A673 (cell line): ENCODE measurements at regions not wholly inside any gene's neighbourhood (a gene's known extent, or its start where the extent isn't known, plus 50 kb on each side); places are given as distances from the start of the nearest gene placed in this dataset.

Experiments used
- BruUV-seq: library from RNA; stranded (reverse); fragments of 400-500 nt; replicated peaks from 2 replicates; lab custom pipeline; 2021; lab: Mats Ljungman, UMichigan
- CTCF ChIA-PET: fragments of 300-600 bp; sonication (Branson Sonifier 250); formaldehyde crosslinking; loops from one replicate; lab custom pipeline; 2022; ENCODE audit warnings: antibody characterized with exemption; lab: Charles Lee
- POLR2A ChIA-PET: fragments of 300-600 bp; sonication (Branson Sonifier 250); formaldehyde crosslinking; loops from one replicate; lab custom pipeline; 2022; ENCODE audit warnings: antibody characterized with exemption; ENCODE audit not compliant: low non-redundant PET; lab: Charles Lee
- DNase-seq: peaks from one replicate; pipeline ENCODE4 v3.0.0-alpha.2; 2015; ENCODE audit warnings: low spot score
- H3K27ac ChIP-seq: fragments of 200-600 bp; sonication (generic); 2 replicates; pipeline ENCODE4 v1.5.1; 2016; ENCODE audit warnings: mixed run types, low read depth, mild to moderate bottlenecking, mixed read lengths, antibody characterized with exemption, low read length; ENCODE audit not compliant: poor library complexity, severe bottlenecking
- H3K27me3 ChIP-seq: fragments of 200-600 bp; sonication (generic); replicated peaks from 2 replicates; pipeline ENCODE4 v1.6.1; 2017; ENCODE audit warnings: mixed run types, low read depth, mild to moderate bottlenecking, mixed read lengths, antibody characterized with exemption, low read length; ENCODE audit not compliant: insufficient read depth, poor library complexity
- H3K36me3 ChIP-seq: fragments of 200-600 bp; sonication (generic); 2 replicates; pipeline ENCODE4 v1.6.1; 2016; ENCODE audit warnings: mixed run types, mild to moderate bottlenecking, mixed read lengths, antibody characterized with exemption, low read length; ENCODE audit not compliant: insufficient read depth, poor library complexity, severe bottlenecking
- H3K4me1 ChIP-seq: fragments of 200-600 bp; sonication (generic); 2 replicates; pipeline ENCODE4 v1.6.1; 2017; ENCODE audit warnings: mixed run types, mild to moderate bottlenecking, mixed read lengths, antibody characterized with exemption, low read length; ENCODE audit not compliant: insufficient read depth, poor library complexity, severe bottlenecking
- H3K4me3 ChIP-seq: fragments of 200-600 bp; sonication (generic); 2 replicates; pipeline ENCODE4 v1.5.1; 2016; ENCODE audit warnings: low read depth, mixed run types, mild to moderate bottlenecking, mixed read lengths, low read length; ENCODE audit not compliant: poor library complexity, severe bottlenecking
- H3K9me3 ChIP-seq: fragments of 200-600 bp; sonication (generic); 2 replicates; pipeline ENCODE4 v1.6.1; 2016; ENCODE audit warnings: mixed run types, low read depth, mild to moderate bottlenecking, mixed read lengths, antibody characterized with exemption, low read length; ENCODE audit not compliant: poor library complexity, severe bottlenecking
- CTCF ChIP-seq: fragments of 300-800, 200-600 bp; sonication (generic); conservative IDR thresholded peaks from 2 replicates; pipeline ENCODE4 v1.5.1; 2017; ENCODE audit warnings: low read depth, mild to moderate bottlenecking, antibody characterized with exemption, low read length, moderate library complexity, mixed read lengths
- EZH2 ChIP-seq: fragments of 200-600 bp; sonication (generic); IDR thresholded peaks from 2 replicates; pipeline ENCODE4 v1.6.1; 2017; ENCODE audit warnings: borderline replicate concordance, low read depth, mild to moderate bottlenecking, mixed read lengths, antibody characterized with exemption, low read length; ENCODE audit not compliant: poor library complexity, severe bottlenecking
- intact Hi-C: fragments of 100-400 bp; cut with micrococcal nuclease; formaldehyde crosslinking; loops from one replicate; pipeline ENCODE4 v1.10.0; 2022; ENCODE audit not compliant: unreplicated experiment

GRCh38 chr22:44403166-44403565, 90.4 kb upstream of the SHISAL1 start:
- H3K9me3 ChIP-seq: no peaks in the 10 kb centered on the region
- no peaks in the 10 kb centered on the region for H3K36me3 ChIP-seq
- TF ChIP-seq EZH2 (no peak), CTCF (no peak)
- H3K4me1 ChIP-seq: no peaks in the 10 kb centered on the region
- DNase-seq: no peak
- no peak overlapping the region for H3K27ac ChIP-seq
- intact Hi-C loops: no loop called here
- POLR2A ChIA-PET: no interaction called here
- no peaks in the 10 kb centered on the region for H3K27me3 ChIP-seq
- H3K4me3 ChIP-seq: no peak overlapping the region
- CTCF ChIA-PET: no interaction called here
- BruUV-seq: no TSS peak

- BruUV-seq: no TSS peak
- Histone ChIP-seq H3K9me3 (no peaks in the 10 kb centered on the region), H3K27me3 (no peaks in the 10 kb centered on the region), H3K36me3 (no peaks in the 10 kb centered on the region), H3K4me1 (no peaks in the 10 kb centered on the region), H3K27ac (no peak overlapping the region), H3K4me3 (no peak overlapping the region)
- ChIA-PET POLR2A (no interaction called here), CTCF (no interaction called here)
- no peak for TF ChIP-seq CTCF
- TF ChIP-seq EZH2: no peak
- DNase-seq: no peak
- intact Hi-C loops: no loop called here
Measured at GRCh38 chr22:44402196-44403111, 89.7 kb upstream of the SHISAL1 start.

GRCh38 chr22:44401783-44402110, 89.0 kb upstream of the SHISAL1 start:
- BruUV-seq: no TSS peak
- no peaks in the 10 kb centered on the region for H3K9me3 ChIP-seq
- DNase-seq: no peak
- H3K27ac ChIP-seq: no peak overlapping the region
- intact Hi-C loops: no loop called here
- ChIA-PET POLR2A (no interaction called here), CTCF (no interaction called here)
- no peaks in the 10 kb centered on the region for H3K4me1 ChIP-seq
- no peaks in the 10 kb centered on the region for H3K27me3 ChIP-seq
- TF ChIP-seq CTCF: no peak
- TF ChIP-seq EZH2: no peak
- no peak overlapping the region for H3K4me3 ChIP-seq
- no peaks in the 10 kb centered on the region for H3K36me3 ChIP-seq
